ENCODE measurements at regions not wholly inside any gene's neighbourhood (a gene's known extent, or its start where the extent isn't known, plus 50 kb on each side); places are given as distances from the start of the nearest gene placed in this dataset.

DNA sequence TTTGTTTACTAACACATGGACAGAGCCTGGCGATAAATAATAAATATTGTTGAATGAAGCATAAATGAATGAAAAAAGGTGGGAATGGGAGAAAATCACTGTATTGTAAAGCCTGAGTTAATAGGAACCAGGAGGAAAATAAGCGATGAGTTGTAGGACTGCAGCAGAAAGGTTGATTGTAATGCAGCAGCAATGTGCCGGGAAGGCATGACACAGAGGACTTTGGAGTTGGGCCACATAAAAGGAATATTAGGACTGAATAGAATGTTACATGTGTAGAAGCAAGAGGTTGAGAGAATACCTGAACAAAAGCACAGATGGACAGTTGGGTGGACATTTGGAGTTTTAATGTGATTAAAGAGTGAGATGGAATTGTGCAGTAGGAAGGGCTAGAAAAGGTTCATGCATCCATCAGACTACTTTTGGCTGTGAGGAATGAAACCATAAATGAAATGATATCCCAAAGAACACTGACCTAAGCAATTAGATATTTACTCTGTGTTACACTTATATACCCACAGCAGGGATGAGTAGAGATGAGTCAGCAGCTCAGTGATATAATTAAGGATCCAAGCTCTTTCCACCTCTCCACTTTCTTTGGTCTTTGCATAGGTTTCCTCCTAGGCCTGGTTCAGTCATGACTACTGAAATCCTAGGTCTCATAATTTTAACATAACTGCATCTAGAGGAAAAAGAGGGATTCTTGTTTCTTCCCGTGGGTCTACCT is 55.4 kb downstream of the CCER1 start (continued):
- TF ChIP-seq, protein P1, sequence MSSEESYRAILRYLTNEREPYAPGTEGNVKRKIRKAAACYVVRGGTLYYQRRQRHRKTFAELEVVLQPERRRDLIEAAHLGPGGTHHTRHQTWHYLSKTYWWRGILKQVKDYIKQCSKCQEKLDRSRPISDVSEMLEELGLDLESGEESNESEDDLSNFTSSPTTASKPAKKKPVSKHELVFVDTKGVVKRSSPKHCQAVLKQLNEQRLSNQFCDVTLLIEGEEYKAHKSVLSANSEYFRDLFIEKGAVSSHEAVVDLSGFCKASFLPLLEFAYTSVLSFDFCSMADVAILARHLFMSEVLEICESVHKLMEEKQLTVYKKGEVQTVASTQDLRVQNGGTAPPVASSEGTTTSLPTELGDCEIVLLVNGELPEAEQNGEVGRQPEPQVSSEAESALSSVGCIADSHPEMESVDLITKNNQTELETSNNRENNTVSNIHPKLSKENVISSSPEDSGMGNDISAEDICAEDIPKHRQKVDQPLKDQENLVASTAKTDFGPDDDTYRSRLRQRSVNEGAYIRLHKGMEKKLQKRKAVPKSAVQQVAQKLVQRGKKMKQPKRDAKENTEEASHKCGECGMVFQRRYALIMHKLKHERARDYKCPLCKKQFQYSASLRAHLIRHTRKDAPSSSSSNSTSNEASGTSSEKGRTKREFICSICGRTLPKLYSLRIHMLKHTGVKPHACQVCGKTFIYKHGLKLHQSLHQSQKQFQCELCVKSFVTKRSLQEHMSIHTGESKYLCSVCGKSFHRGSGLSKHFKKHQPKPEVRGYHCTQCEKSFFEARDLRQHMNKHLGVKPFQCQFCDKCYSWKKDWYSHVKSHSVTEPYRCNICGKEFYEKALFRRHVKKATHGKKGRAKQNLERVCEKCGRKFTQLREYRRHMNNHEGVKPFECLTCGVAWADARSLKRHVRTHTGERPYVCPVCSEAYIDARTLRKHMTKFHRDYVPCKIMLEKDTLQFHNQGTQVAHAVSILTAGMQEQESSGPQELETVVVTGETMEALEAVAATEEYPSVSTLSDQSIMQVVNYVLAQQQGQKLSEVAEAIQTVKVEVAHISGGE (CRISPR knock-in tag; IDR thresholded peaks at IDR 0.05) = no peak
- TF ChIP-seq SUZ12 (IDR thresholded peaks at IDR 0.05; ENCODE audit: unreplicated experiment) = no peak

DNA sequence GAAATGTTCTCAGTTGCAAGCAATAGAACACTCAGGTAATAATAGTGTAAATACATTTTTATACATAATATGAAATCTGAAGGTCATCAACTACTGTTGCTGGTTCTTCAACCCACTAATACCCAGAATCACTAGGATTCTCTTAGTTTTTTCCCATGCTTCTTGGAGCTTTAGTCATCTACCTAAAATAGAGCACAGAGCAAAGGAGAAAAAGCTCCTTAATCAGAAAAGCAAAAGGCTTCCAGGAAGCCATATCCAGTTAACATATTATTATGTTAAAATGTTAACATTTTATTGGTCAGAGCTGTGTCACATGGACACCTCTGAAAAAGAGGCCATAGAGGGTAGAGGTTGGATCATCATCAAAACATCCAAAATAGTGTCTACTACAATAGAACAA is 57.0 kb downstream of the CCER1 start:
- TF ChIP-seq BACH1 (IDR thresholded peaks at IDR 0.05; ENCODE audit: borderline replicate concordance) (no peak), SIN3A (IDR thresholded peaks at IDR 0.05; ENCODE audit: low read depth, low read length) (no peak), ASH2L (IDR thresholded peaks at IDR 0.05; ENCODE audit: borderline replicate concordance, low read depth) (no peak), NFYB (IDR thresholded peaks at IDR 0.05; ENCODE audit: insufficient read depth, low read depth, low read length) (no peak), HDAC2 (IDR thresholded peaks at IDR 0.05) (no peak), BRCA1 (IDR thresholded peaks at IDR 0.05; ENCODE audit: low read depth, low read length) (no peak), SRF (IDR thresholded peaks at IDR 0.05; ENCODE audit: low read depth in 2 of 2, low read length in 2 of 2) (no peak), SIX5 (IDR thresholded peaks at IDR 0.05; ENCODE audit: low read depth, low read length, severe bottlenecking) (no peak)
- TF ChIP-seq, protein P2, sequence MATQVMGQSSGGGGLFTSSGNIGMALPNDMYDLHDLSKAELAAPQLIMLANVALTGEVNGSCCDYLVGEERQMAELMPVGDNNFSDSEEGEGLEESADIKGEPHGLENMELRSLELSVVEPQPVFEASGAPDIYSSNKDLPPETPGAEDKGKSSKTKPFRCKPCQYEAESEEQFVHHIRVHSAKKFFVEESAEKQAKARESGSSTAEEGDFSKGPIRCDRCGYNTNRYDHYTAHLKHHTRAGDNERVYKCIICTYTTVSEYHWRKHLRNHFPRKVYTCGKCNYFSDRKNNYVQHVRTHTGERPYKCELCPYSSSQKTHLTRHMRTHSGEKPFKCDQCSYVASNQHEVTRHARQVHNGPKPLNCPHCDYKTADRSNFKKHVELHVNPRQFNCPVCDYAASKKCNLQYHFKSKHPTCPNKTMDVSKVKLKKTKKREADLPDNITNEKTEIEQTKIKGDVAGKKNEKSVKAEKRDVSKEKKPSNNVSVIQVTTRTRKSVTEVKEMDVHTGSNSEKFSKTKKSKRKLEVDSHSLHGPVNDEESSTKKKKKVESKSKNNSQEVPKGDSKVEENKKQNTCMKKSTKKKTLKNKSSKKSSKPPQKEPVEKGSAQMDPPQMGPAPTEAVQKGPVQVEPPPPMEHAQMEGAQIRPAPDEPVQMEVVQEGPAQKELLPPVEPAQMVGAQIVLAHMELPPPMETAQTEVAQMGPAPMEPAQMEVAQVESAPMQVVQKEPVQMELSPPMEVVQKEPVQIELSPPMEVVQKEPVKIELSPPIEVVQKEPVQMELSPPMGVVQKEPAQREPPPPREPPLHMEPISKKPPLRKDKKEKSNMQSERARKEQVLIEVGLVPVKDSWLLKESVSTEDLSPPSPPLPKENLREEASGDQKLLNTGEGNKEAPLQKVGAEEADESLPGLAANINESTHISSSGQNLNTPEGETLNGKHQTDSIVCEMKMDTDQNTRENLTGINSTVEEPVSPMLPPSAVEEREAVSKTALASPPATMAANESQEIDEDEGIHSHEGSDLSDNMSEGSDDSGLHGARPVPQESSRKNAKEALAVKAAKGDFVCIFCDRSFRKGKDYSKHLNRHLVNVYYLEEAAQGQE (IDR thresholded peaks at IDR 0.05; ENCODE audit: low read depth, low read length) = no peak
- TF ChIP-seq, protein P3, sequence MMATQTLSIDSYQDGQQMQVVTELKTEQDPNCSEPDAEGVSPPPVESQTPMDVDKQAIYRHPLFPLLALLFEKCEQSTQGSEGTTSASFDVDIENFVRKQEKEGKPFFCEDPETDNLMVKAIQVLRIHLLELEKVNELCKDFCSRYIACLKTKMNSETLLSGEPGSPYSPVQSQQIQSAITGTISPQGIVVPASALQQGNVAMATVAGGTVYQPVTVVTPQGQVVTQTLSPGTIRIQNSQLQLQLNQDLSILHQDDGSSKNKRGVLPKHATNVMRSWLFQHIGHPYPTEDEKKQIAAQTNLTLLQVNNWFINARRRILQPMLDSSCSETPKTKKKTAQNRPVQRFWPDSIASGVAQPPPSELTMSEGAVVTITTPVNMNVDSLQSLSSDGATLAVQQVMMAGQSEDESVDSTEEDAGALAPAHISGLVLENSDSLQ (IDR thresholded peaks at IDR 0.05) = no peak
- TF ChIP-seq, protein P4, sequence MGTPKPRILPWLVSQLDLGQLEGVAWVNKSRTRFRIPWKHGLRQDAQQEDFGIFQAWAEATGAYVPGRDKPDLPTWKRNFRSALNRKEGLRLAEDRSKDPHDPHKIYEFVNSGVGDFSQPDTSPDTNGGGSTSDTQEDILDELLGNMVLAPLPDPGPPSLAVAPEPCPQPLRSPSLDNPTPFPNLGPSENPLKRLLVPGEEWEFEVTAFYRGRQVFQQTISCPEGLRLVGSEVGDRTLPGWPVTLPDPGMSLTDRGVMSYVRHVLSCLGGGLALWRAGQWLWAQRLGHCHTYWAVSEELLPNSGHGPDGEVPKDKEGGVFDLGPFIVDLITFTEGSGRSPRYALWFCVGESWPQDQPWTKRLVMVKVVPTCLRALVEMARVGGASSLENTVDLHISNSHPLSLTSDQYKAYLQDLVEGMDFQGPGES (IDR thresholded peaks at IDR 0.05) = no peak
- SMC1A ChIA-PET (ENCODE audit: uncharacterized antibody, unreplicated experiment) = no interaction called here
- no peak overlapping the region for H3K9ac ChIP-seq (ENCODE audit: control insufficient read depth, insufficient read depth, low read length)
- no peak for FAIRE-seq
- H3K27ac ChIP-seq (ENCODE audit: control insufficient read depth, insufficient read depth) = no peak overlapping the region
- H3K4me3 ChIP-seq = no peak overlapping the region
- no peaks in the 10 kb centered on the region for H4K20me1 ChIP-seq (ENCODE audit: control insufficient read depth, insufficient read depth)
- no TSS peak for BruUV-seq (replicated peaks)
- H3K4me1 ChIP-seq (ENCODE audit: control insufficient read depth, insufficient read depth, low read length) = no peaks in the 10 kb centered on the region
- H3K36me3 ChIP-seq (ENCODE audit: control insufficient read depth in 2 of 2, insufficient read depth in 2 of 2, low read length in 1 of 2) = no peaks in the 10 kb centered on the region
- H3K4me2 ChIP-seq (ENCODE audit: control insufficient read depth, insufficient read depth) = no peak overlapping the region
- CTCF ChIA-PET = no interaction called here
- DNase-seq (ENCODE audit: low read depth, low spot score) = no peak
- H3K9me3 ChIP-seq (replicated peaks; ENCODE audit: control insufficient read depth, insufficient read depth, low read length) = no peaks in the 10 kb centered on the region
- H3K27me3 ChIP-seq (replicated peaks in 1 of 2; ENCODE audit: control insufficient read depth in 2 of 2, insufficient read depth in 2 of 2, low read length in 1 of 2) = no peaks in the 10 kb centered on the region
- RAD21 ChIA-PET (ENCODE audit: unreplicated experiment) = no interaction called here
- intact Hi-C loops (cut with micrococcal nuclease; ENCODE audit: unreplicated experiment) (no loop called here), in situ Hi-C loops (cut with MboI) (no loop called here)
- no peak overlapping the region for H2AFZ ChIP-seq (ENCODE audit: control insufficient read depth, low read depth, low read length)
- ATAC-seq = no peak
- POLR2A ChIA-PET = no interaction called here
- H3K79me2 ChIP-seq (ENCODE audit: control insufficient read depth, insufficient read depth, low read length) = no peaks in the 10 kb centered on the region

Measured in GM12878 (cell line).